Keratinocyte (primary cell): ENCODE measurements at regions not wholly inside any gene's neighbourhood (a gene's known extent, or its start where the extent isn't known, plus 50 kb on each side); places are given as distances from the start of the nearest gene placed in this dataset.

Experiments
- DNase-seq: peaks from one replicate; pipeline ENCODE4 v3.0.0-alpha.2; 2011; ENCODE audit warnings: low read depth, missing footprints, low spot score
- FAIRE-seq: peaks from 2 replicates; lab custom pipeline; 2011; peaks lifted over from hg19 to GRCh38; lab: Jason Lieb, UNC
- H2AFZ ChIP-seq: 2 replicates; pipeline ENCODE4 v1.6.0; 2012; ENCODE audit warnings: low read length, control low read depth, inconsistent platforms; ENCODE audit not compliant: control insufficient read depth
- H3K27ac ChIP-seq: 2 replicates; pipeline ENCODE4 v1.5.1; 2011; ENCODE audit warnings: low read length; ENCODE audit not compliant: control insufficient read depth, insufficient read depth
- H3K27me3 ChIP-seq: 3 replicates; pipeline ENCODE4 v1.6.0; 2011; ENCODE audit warnings: low read length; ENCODE audit not compliant: control insufficient read depth, insufficient read depth; ENCODE audit errors: extremely low read depth
- H3K36me3 ChIP-seq, 2 experiments: 2 replicates in 1 of 2; 3 replicates in 1 of 2; pipeline ENCODE4 v1.5.1; 2011; ENCODE audit warnings: low read length in 2 of 2, mild to moderate bottlenecking in 1 of 2; ENCODE audit not compliant: control insufficient read depth in 2 of 2, insufficient read depth in 2 of 2; ENCODE audit errors: extremely low read depth in 1 of 2
- H3K4me1 ChIP-seq: 3 replicates; pipeline ENCODE4 v1.5.1; 2011; ENCODE audit warnings: low read length; ENCODE audit not compliant: control insufficient read depth, insufficient read depth; ENCODE audit errors: extremely low read depth
- H3K4me2 ChIP-seq: 3 replicates; pipeline ENCODE4 v1.6.0; 2011; ENCODE audit warnings: low read depth, low read length; ENCODE audit not compliant: control insufficient read depth, insufficient read depth; ENCODE audit errors: extremely low read depth
- H3K4me3 ChIP-seq, 3 experiments: fragments of 200-600 bp in 1 of 3; sonication (generic) in 1 of 3; 2 replicates in 2 of 3; 3 replicates in 1 of 3; pipeline ENCODE4 v1.5.1; 2011 to 2016; ENCODE audit warnings: low read length in 3 of 3, mild to moderate bottlenecking in 3 of 3, control low read depth in 2 of 3, inconsistent platforms in 1 of 3, low read depth in 1 of 3, mixed read lengths in 1 of 3, mixed run types in 1 of 3, moderate library complexity in 1 of 3; ENCODE audit not compliant: control insufficient read depth in 2 of 3, insufficient read depth in 2 of 3; ENCODE audit errors: extremely low read depth in 1 of 3
- H3K79me2 ChIP-seq: 2 replicates; pipeline ENCODE4 v1.6.0; 2012; ENCODE audit warnings: low read length; ENCODE audit not compliant: control insufficient read depth, insufficient read depth
- H3K9ac ChIP-seq: 3 replicates; pipeline ENCODE4 v1.6.0; 2011; ENCODE audit warnings: low read length; ENCODE audit not compliant: control insufficient read depth, insufficient read depth; ENCODE audit errors: extremely low read depth
- H3K9me1 ChIP-seq: 3 replicates; pipeline ENCODE4 v1.6.0; 2011; ENCODE audit warnings: low read length; ENCODE audit not compliant: control insufficient read depth, insufficient read depth; ENCODE audit errors: extremely low read depth
- H3K9me3 ChIP-seq: 2 replicates; pipeline ENCODE4 v1.5.1; 2012; ENCODE audit warnings: low read depth, low read length; ENCODE audit not compliant: control insufficient read depth
- H4K20me1 ChIP-seq: 3 replicates; pipeline ENCODE4 v1.6.0; 2011; ENCODE audit warnings: low read length; ENCODE audit not compliant: control insufficient read depth, insufficient read depth; ENCODE audit errors: extremely low read depth
- EZH2 ChIP-seq: IDR thresholded peaks from one replicate; pipeline ENCODE4 v1.6.1; 2012; ENCODE audit warnings: inconsistent platforms, mild to moderate bottlenecking, low read length, moderate library complexity
- dilution Hi-C: fragments of 300-500 bp; cut with MboI; formaldehyde crosslinking; loops from one replicate; pipeline ENCODE4 v1.7.0; 2020; ENCODE audit warnings: low sequenced_read_pairs; ENCODE audit not compliant: extremely low pct_ligation_motif_present
- TF ChIP-seq, protein P1 (sequence below), 3 experiments: IDR thresholded peaks in 1 of 3; conservative IDR thresholded peaks in 1 of 3; optimal IDR thresholded peaks in 1 of 3; 2 replicates in 2 of 3; 3 replicates in 1 of 3; pipeline versions ENCODE3 to v1.5.1; 2011; ENCODE audit warnings: low read length in 3 of 3, mild to moderate bottlenecking in 3 of 3, moderate library complexity in 2 of 3, control low read depth in 1 of 3, inconsistent platforms in 1 of 3; ENCODE audit not compliant: insufficient read depth in 2 of 3; ENCODE audit errors: extremely low read depth in 1 of 3

DNA sequence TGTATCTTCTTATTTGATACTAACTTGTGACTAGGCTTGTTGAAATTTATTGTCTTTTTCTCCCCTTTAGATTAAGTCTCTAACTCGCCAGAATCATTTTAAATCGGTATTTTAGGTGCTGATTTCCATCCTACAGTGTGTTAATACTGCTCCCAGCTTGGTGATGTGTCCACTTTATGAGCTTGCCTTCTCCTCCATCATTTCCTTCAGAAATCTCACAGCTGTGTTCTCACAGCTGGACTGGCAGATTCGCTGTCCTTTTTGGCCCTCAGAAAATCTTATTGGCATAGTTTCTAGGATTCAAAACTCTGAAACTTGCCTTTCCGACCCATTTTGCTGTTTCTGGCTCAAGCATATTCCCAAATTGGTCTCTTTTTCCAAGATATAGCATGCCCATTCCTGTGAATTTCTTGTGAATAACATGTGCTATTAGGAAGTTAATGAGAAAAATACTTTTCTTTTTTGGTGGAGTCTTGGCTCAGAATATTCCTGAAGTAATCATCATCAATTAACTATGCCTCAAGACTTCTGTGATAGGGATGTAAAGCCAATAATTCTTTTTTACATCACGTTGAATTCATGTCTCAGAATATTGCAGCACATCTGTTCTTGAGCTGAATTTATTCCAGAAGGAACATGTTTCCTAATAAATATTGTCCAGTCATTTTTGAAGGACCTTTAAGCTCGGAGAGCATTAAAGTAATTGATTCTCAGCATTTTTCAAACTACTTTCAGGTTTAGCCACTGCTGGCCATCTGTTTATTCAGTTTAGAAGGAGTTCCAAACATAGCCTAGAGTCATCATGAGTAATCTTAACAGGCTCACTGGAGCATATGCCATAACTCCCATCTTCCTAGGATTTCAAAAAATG lies 50.0 kb upstream of the USP44 start:
- H3K9ac ChIP-seq, result no peak overlapping the region
- no peaks in the 10 kb centered on the region for H3K36me3 ChIP-seq
- no peak overlapping the region for H3K27ac ChIP-seq
- no peaks in the 10 kb centered on the region for H3K9me3 ChIP-seq
- H3K4me1 ChIP-seq, result peaks cover 7% of the 10 kb centered on the region
- H3K79me2 ChIP-seq, result no peaks in the 10 kb centered on the region
- no peak for TF ChIP-seq EZH2
- TF ChIP-seq, protein P1, sequence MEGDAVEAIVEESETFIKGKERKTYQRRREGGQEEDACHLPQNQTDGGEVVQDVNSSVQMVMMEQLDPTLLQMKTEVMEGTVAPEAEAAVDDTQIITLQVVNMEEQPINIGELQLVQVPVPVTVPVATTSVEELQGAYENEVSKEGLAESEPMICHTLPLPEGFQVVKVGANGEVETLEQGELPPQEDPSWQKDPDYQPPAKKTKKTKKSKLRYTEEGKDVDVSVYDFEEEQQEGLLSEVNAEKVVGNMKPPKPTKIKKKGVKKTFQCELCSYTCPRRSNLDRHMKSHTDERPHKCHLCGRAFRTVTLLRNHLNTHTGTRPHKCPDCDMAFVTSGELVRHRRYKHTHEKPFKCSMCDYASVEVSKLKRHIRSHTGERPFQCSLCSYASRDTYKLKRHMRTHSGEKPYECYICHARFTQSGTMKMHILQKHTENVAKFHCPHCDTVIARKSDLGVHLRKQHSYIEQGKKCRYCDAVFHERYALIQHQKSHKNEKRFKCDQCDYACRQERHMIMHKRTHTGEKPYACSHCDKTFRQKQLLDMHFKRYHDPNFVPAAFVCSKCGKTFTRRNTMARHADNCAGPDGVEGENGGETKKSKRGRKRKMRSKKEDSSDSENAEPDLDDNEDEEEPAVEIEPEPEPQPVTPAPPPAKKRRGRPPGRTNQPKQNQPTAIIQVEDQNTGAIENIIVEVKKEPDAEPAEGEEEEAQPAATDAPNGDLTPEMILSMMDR (optimal IDR thresholded peaks at IDR 0.05 in 1 of 3, IDR thresholded peaks at IDR 0.05 in 1 of 3, conservative IDR thresholded peaks at IDR 0.05 in 1 of 3; ENCODE audit: extremely low read depth in 1 of 3, insufficient read depth in 2 of 3, low read length in 3 of 3), result no peak
- no peaks in the 10 kb centered on the region for H3K27me3 ChIP-seq
- no peak overlapping the region for H2AFZ ChIP-seq
- H4K20me1 ChIP-seq, result no peaks in the 10 kb centered on the region
- dilution Hi-C loops, result no loop called here
- DNase-seq, result no peak
- no peak overlapping the region for H3K4me2 ChIP-seq
- no peaks in the 10 kb centered on the region for H3K9me1 ChIP-seq
- no peak for FAIRE-seq
- no peak overlapping the region for H3K4me3 ChIP-seq
